SH-SY5Y (cell line): ENCODE measurements at regions not wholly inside any gene's neighbourhood (a gene's known extent, or its start where the extent isn't known, plus 50 kb on each side); places are given as distances from the start of the nearest gene placed in this dataset.

ENCODE experiments used
- GATA2 ChIP-seq: IDR thresholded peaks from 2 replicates; pipeline ENCODE4 v1.6.1; 2011; ENCODE audit warnings: mild to moderate bottlenecking, low read depth, low read length
- GATA3 ChIP-seq: IDR thresholded peaks from 2 replicates; pipeline ENCODE4 v1.6.1; 2011; ENCODE audit warnings: low read depth, mild to moderate bottlenecking, low read length, moderate library complexity

GRCh38 chr6:55958790-55959189, 83.4 kb upstream of the BMP5 start:
- TF ChIP-seq GATA2, result 0 out of 2 replicates have a peak, but pooled peaks have one; percentile 9
- TF ChIP-seq GATA3, result no peak; the same call in 1 of the 2 replicates
